GM23338 (cell line): ENCODE measurements at regions not wholly inside any gene's neighbourhood (a gene's known extent, or its start where the extent isn't known, plus 50 kb on each side); places are given as distances from the start of the nearest gene placed in this dataset.

ENCODE experiments used
- ATAC-seq: fragments of 200-7000 bp; cut with Tn5 transposase; 3 replicates; pipeline ENCODE4 v1.9.1; 2020
- DNase-seq: peaks from one replicate; pipeline ENCODE4 v3.0.0-alpha.2; 2015; ENCODE audit warnings: low spot score
- H2AFZ ChIP-seq: fragments of 200-600 bp; sonication (generic); 2 replicates; pipeline ENCODE4 v1.8.0; 2016; ENCODE audit warnings: antibody characterized with exemption, mild to moderate bottlenecking, moderate library complexity
- H3F3A ChIP-seq: fragments of 200-600 bp; sonication (generic); replicated peaks from 2 replicates; pipeline ENCODE4 v1.8.0; 2017; ENCODE audit warnings: antibody characterized with exemption, mixed run types, low read depth
- H3K27ac ChIP-seq: fragments of 200-600 bp; sonication (generic); 2 replicates; pipeline ENCODE4 v1.6.1; 2016; ENCODE audit warnings: low read depth
- H3K27me3 ChIP-seq: fragments of 200-600 bp; sonication (generic); 2 replicates; pipeline ENCODE4 v1.8.0; 2016; ENCODE audit warnings: mild to moderate bottlenecking, mixed run types, moderate library complexity; ENCODE audit not compliant: insufficient read depth
- H3K36me3 ChIP-seq: fragments of 200-600 bp; sonication (generic); 2 replicates; pipeline ENCODE4 v1.8.0; 2016; ENCODE audit warnings: mild to moderate bottlenecking; ENCODE audit not compliant: insufficient read depth
- H3K4me1 ChIP-seq: fragments of 200-600 bp; sonication (generic); 2 replicates; pipeline ENCODE4 v1.8.0; 2016; ENCODE audit warnings: mild to moderate bottlenecking, moderate library complexity; ENCODE audit not compliant: insufficient read depth
- H3K4me2 ChIP-seq: fragments of 200-600 bp; sonication (generic); 2 replicates; pipeline ENCODE4 v1.7.1; 2017; ENCODE audit warnings: mixed run types
- H3K4me3 ChIP-seq: fragments of 200-600 bp; sonication (generic); 2 replicates; pipeline ENCODE4 v1.6.1; 2016; ENCODE audit warnings: mixed run types
- H3K79me2 ChIP-seq: fragments of 200-600 bp; sonication (generic); replicated peaks from 2 replicates; pipeline ENCODE4 v1.8.0; 2017; ENCODE audit warnings: mild to moderate bottlenecking; ENCODE audit not compliant: insufficient read depth
- H3K9me2 ChIP-seq: fragments of 200-600 bp; sonication (generic); 2 replicates; pipeline ENCODE4 v1.8.0; 2017; ENCODE audit not compliant: insufficient read depth
- H4K20me1 ChIP-seq: fragments of 200-600 bp; sonication (generic); replicated peaks from 2 replicates; pipeline ENCODE4 v1.8.0; 2017; ENCODE audit warnings: mild to moderate bottlenecking; ENCODE audit not compliant: insufficient read depth
- H3K27ac Mint-ChIP-seq: 2 replicates; pipeline ENCODE4 v1.8.0; 2020; ENCODE audit warnings: inconsistent platforms, mild to moderate bottlenecking, moderate library complexity, mixed read lengths
- H3K27me3 Mint-ChIP-seq: 3 replicates; pipeline ENCODE4 v1.8.0; 2022; ENCODE audit warnings: low read depth, mild to moderate bottlenecking, moderate library complexity, mixed read lengths, inconsistent platforms; ENCODE audit not compliant: insufficient read depth, poor library complexity
- H3K36me3 Mint-ChIP-seq: 3 replicates; pipeline ENCODE4 v1.8.0; 2021; ENCODE audit warnings: low read depth, mild to moderate bottlenecking, inconsistent platforms, moderate library complexity, mixed read lengths
- H3K4me1 Mint-ChIP-seq: 3 replicates; pipeline ENCODE4 v1.8.0; 2020; ENCODE audit warnings: mild to moderate bottlenecking, inconsistent platforms, mixed read lengths
- H3K4me3 Mint-ChIP-seq: 3 replicates; pipeline ENCODE4 v1.8.0; 2021; ENCODE audit warnings: moderate library complexity, mild to moderate bottlenecking, inconsistent platforms, mixed read lengths
- H3K9me3 Mint-ChIP-seq: 3 replicates; pipeline ENCODE4 v1.8.0; 2020; ENCODE audit warnings: moderate library complexity, mild to moderate bottlenecking, inconsistent platforms, mixed read lengths
- EZH2phosphoT487 ChIP-seq: fragments of 200-600 bp; sonication (generic); IDR thresholded peaks from one replicate; pipeline ENCODE4 v1.8.1; 2018; ENCODE audit warnings: antibody characterized with exemption; ENCODE audit not compliant: unreplicated experiment
- NANOG ChIP-seq: IDR thresholded peaks from 2 replicates; pipeline ENCODE4 v1.6.1; 2016; ENCODE audit warnings: antibody characterized with exemption, borderline replicate concordance
- STAT1 ChIP-seq: IDR thresholded peaks from one replicate; pipeline ENCODE4 v1.6.1; 2016; ENCODE audit warnings: antibody characterized with exemption; ENCODE audit not compliant: unreplicated experiment
- ZNF114 ChIP-seq: fragments of 250-450 bp; sonication (Bioruptor Pico); IDR thresholded peaks from 2 replicates; pipeline ENCODE4 v1.5.0; 2020; ENCODE audit warnings: mild to moderate bottlenecking, moderate library complexity
- ZNF331 ChIP-seq: fragments of 250-450 bp; sonication (Bioruptor Pico); IDR thresholded peaks from 2 replicates; pipeline ENCODE4 v1.5.0; 2020; ENCODE audit warnings: low read depth, mild to moderate bottlenecking, moderate library complexity
- TF ChIP-seq, protein P1 (sequence below): fragments of 250-450 bp; sonication (Bioruptor Pico); IDR thresholded peaks from 2 replicates; pipeline ENCODE4 v1.5.0; 2020; ENCODE audit warnings: mild to moderate bottlenecking, moderate library complexity
- TF ChIP-seq, protein P2 (sequence below): IDR thresholded peaks from 2 replicates; pipeline ENCODE4 v1.6.1; 2016; ENCODE audit warnings: antibody characterized with exemption
- TF ChIP-seq, protein P3 (sequence below): IDR thresholded peaks from one replicate; pipeline ENCODE4 v1.6.1; 2018; ENCODE audit warnings: antibody characterized with exemption; ENCODE audit not compliant: unreplicated experiment

DNA sequence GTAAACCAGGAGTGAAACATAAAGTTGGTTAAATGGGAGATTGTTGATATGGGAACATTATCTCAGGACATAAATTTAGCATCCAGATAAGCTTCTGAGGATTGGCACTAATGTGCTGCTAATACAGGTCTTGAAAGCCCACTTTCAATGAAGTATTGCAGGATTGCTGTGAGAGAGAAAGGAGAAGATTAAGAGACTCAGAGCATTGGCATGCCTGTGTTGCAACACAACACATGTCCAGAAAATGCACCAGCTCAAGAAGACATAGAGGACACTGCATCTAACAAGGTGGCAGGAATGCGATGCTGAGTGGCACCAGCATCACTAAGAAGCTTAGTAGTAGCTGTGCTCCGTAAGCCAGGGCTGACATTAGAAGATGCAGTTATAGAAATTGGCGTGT is 728.9 kb downstream of the SUCLG1 start:
- no peaks in the 10 kb centered on the region for H4K20me1 ChIP-seq
- no peaks in the 10 kb centered on the region for H3K36me3 ChIP-seq
- Mint-ChIP-seq H3K9me3 (no peaks in the 10 kb centered on the region), H3K27ac (no peak overlapping the region), H3K4me1 (no peaks in the 10 kb centered on the region), H3K27me3 (no peaks in the 10 kb centered on the region), H3K36me3 (no peaks in the 10 kb centered on the region), H3K4me3 (no peak overlapping the region)
- H3F3A ChIP-seq: no peaks in the 10 kb centered on the region
- no peak overlapping the region for H2AFZ ChIP-seq
- no peaks in the 10 kb centered on the region for H3K4me1 ChIP-seq
- H3K27ac ChIP-seq: no peak overlapping the region
- no peak for ATAC-seq
- TF ChIP-seq ZNF331 (CRISPR knock-in tag): no peak
- TF ChIP-seq, protein P1, sequence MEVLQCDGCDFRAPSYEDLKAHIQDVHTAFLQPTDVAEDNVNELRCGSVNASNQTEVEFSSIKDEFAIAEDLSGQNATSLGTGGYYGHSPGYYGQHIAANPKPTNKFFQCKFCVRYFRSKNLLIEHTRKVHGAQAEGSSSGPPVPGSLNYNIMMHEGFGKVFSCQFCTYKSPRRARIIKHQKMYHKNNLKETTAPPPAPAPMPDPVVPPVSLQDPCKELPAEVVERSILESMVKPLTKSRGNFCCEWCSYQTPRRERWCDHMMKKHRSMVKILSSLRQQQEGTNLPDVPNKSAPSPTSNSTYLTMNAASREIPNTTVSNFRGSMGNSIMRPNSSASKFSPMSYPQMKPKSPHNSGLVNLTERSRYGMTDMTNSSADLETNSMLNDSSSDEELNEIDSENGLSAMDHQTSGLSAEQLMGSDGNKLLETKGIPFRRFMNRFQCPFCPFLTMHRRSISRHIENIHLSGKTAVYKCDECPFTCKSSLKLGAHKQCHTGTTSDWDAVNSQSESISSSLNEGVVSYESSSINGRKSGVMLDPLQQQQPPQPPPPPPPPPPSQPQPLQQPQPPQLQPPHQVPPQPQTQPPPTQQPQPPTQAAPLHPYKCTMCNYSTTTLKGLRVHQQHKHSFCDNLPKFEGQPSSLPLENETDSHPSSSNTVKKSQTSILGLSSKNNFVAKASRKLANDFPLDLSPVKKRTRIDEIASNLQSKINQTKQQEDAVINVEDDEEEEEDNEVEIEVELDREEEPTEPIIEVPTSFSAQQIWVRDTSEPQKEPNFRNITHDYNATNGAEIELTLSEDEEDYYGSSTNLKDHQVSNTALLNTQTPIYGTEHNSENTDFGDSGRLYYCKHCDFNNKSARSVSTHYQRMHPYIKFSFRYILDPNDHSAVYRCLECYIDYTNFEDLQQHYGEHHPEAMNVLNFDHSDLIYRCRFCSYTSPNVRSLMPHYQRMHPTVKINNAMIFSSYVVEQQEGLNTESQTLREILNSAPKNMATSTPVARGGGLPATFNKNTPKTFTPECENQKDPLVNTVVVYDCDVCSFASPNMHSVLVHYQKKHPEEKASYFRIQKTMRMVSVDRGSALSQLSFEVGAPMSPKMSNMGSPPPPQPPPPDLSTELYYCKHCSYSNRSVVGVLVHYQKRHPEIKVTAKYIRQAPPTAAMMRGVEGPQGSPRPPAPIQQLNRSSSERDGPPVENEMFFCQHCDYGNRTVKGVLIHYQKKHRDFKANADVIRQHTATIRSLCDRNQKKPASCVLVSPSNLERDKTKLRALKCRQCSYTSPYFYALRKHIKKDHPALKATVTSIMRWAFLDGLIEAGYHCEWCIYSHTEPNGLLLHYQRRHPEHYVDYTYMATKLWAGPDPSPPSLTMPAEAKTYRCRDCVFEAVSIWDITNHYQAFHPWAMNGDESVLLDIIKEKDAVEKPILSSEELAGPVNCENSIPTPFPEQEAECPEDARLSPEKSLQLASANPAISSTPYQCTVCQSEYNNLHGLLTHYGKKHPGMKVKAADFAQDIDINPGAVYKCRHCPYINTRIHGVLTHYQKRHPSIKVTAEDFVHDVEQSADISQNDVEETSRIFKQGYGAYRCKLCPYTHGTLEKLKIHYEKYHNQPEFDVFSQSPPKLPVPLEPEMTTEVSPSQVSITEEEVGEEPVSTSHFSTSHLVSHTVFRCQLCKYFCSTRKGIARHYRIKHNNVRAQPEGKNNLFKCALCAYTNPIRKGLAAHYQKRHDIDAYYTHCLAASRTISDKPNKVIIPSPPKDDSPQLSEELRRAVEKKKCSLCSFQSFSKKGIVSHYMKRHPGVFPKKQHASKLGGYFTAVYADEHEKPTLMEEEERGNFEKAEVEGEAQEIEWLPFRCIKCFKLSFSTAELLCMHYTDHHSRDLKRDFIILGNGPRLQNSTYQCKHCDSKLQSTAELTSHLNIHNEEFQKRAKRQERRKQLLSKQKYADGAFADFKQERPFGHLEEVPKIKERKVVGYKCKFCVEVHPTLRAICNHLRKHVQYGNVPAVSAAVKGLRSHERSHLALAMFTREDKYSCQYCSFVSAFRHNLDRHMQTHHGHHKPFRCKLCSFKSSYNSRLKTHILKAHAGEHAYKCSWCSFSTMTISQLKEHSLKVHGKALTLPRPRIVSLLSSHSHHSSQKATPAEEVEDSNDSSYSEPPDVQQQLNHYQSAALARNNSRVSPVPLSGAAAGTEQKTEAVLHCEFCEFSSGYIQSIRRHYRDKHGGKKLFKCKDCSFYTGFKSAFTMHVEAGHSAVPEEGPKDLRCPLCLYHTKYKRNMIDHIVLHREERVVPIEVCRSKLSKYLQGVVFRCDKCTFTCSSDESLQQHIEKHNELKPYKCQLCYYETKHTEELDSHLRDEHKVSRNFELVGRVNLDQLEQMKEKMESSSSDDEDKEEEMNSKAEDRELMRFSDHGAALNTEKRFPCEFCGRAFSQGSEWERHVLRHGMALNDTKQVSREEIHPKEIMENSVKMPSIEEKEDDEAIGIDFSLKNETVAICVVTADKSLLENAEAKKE (CRISPR knock-in tag): no peak
- TF ChIP-seq EZH2phosphoT487: no peak
- TF ChIP-seq, protein P2, sequence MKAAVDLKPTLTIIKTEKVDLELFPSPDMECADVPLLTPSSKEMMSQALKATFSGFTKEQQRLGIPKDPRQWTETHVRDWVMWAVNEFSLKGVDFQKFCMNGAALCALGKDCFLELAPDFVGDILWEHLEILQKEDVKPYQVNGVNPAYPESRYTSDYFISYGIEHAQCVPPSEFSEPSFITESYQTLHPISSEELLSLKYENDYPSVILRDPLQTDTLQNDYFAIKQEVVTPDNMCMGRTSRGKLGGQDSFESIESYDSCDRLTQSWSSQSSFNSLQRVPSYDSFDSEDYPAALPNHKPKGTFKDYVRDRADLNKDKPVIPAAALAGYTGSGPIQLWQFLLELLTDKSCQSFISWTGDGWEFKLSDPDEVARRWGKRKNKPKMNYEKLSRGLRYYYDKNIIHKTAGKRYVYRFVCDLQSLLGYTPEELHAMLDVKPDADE: no peak
- no peak for TF ChIP-seq NANOG
- TF ChIP-seq STAT1: no peak
- TF ChIP-seq ZNF114 (CRISPR knock-in tag): no peak
- TF ChIP-seq, protein P3, sequence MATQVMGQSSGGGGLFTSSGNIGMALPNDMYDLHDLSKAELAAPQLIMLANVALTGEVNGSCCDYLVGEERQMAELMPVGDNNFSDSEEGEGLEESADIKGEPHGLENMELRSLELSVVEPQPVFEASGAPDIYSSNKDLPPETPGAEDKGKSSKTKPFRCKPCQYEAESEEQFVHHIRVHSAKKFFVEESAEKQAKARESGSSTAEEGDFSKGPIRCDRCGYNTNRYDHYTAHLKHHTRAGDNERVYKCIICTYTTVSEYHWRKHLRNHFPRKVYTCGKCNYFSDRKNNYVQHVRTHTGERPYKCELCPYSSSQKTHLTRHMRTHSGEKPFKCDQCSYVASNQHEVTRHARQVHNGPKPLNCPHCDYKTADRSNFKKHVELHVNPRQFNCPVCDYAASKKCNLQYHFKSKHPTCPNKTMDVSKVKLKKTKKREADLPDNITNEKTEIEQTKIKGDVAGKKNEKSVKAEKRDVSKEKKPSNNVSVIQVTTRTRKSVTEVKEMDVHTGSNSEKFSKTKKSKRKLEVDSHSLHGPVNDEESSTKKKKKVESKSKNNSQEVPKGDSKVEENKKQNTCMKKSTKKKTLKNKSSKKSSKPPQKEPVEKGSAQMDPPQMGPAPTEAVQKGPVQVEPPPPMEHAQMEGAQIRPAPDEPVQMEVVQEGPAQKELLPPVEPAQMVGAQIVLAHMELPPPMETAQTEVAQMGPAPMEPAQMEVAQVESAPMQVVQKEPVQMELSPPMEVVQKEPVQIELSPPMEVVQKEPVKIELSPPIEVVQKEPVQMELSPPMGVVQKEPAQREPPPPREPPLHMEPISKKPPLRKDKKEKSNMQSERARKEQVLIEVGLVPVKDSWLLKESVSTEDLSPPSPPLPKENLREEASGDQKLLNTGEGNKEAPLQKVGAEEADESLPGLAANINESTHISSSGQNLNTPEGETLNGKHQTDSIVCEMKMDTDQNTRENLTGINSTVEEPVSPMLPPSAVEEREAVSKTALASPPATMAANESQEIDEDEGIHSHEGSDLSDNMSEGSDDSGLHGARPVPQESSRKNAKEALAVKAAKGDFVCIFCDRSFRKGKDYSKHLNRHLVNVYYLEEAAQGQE: no peak
- no peak for DNase-seq
- H3K27me3 ChIP-seq: no peaks in the 10 kb centered on the region
- no peaks in the 10 kb centered on the region for H3K79me2 ChIP-seq
- H3K9me2 ChIP-seq: peaks cover 4% of the 10 kb centered on the region
- H3K4me3 ChIP-seq: no peak overlapping the region
- H3K4me2 ChIP-seq: no peak overlapping the region
